Mesendoderm (in vitro differentiated cells): ENCODE measurements at regions not wholly inside any gene's neighbourhood (a gene's known extent, or its start where the extent isn't known, plus 50 kb on each side); places are given as distances from the start of the nearest gene placed in this dataset.
A peak's percentile ranks its signal among the peaks of the same experiment; 100 is the strongest.

ENCODE experiments used
- DNase-seq: peaks from one replicate; pipeline ENCODE4 v3.0.0; 2013
- H2AK5ac ChIP-seq: 2 replicates; pipeline ENCODE4 v1.6.1; 2013; ENCODE audit warnings: low read length, inconsistent platforms
- H2BK120ac ChIP-seq: 2 replicates; pipeline ENCODE4 v1.6.1; 2013; ENCODE audit warnings: low read depth, mild to moderate bottlenecking, low read length, moderate library complexity, mixed read lengths
- H2BK15ac ChIP-seq: replicated peaks from 2 replicates; pipeline ENCODE4 v1.6.1; 2013; ENCODE audit warnings: low read depth, mild to moderate bottlenecking, moderate library complexity
- H2BK5ac ChIP-seq: 2 replicates; pipeline ENCODE4 v1.6.1; 2013; ENCODE audit warnings: low read length, inconsistent platforms
- H3K18ac ChIP-seq: 2 replicates; pipeline ENCODE4 v1.6.1; 2013; ENCODE audit warnings: mild to moderate bottlenecking, low read length, mixed read lengths
- H3K23ac ChIP-seq: one replicate; pipeline ENCODE4 v1.6.1; 2013; ENCODE audit warnings: low read length
- H3K27ac ChIP-seq: 2 replicates; pipeline ENCODE4 v1.5.1; 2013; ENCODE audit warnings: low read depth, mild to moderate bottlenecking, inconsistent platforms, low read length, moderate library complexity
- H3K27me3 ChIP-seq: 2 replicates; pipeline ENCODE4 v1.6.1; 2013; ENCODE audit warnings: low read length, control low read depth, mild to moderate bottlenecking, inconsistent platforms; ENCODE audit not compliant: insufficient read depth, poor library complexity
- H3K36me3 ChIP-seq: 2 replicates; pipeline ENCODE4 v1.6.1; 2013; ENCODE audit warnings: low read length, inconsistent platforms; ENCODE audit not compliant: control insufficient read depth, insufficient read depth
- H3K4ac ChIP-seq: one replicate; pipeline ENCODE4 v1.6.1; 2013; ENCODE audit warnings: low read depth, mild to moderate bottlenecking, low read length, moderate library complexity
- H3K4me1 ChIP-seq: 2 replicates; pipeline ENCODE4 v1.6.1; 2013; ENCODE audit warnings: low read depth, low read length, inconsistent platforms; ENCODE audit not compliant: control insufficient read depth
- H3K4me2 ChIP-seq: 2 replicates; pipeline ENCODE4 v1.6.1; 2013; ENCODE audit warnings: low read length
- H3K4me3 ChIP-seq: 2 replicates; pipeline ENCODE4 v1.5.1; 2013; ENCODE audit warnings: mild to moderate bottlenecking, low read length
- H3K56ac ChIP-seq: one replicate; pipeline ENCODE4 v1.6.1; 2013; ENCODE audit warnings: low read length
- H3K79me1 ChIP-seq: 2 replicates; pipeline ENCODE4 v1.6.1; 2013; ENCODE audit warnings: low read length, inconsistent platforms
- H3K79me2 ChIP-seq: 2 replicates; pipeline ENCODE4 v1.6.1; 2013; ENCODE audit warnings: mild to moderate bottlenecking, low read length; ENCODE audit not compliant: control insufficient read depth, insufficient read depth
- H3K9ac ChIP-seq: 2 replicates; pipeline ENCODE4 v1.6.1; 2013; ENCODE audit warnings: low read length, inconsistent platforms
- H4K5ac ChIP-seq: one replicate; pipeline ENCODE4 v1.6.1; 2013; ENCODE audit warnings: low read length
- H4K8ac ChIP-seq: one replicate; pipeline ENCODE4 v1.6.1; 2013; ENCODE audit warnings: low read depth, mild to moderate bottlenecking, control low read depth, low read length, moderate library complexity
- WGBS: extraction: QIAGEN DNeasy Blood & Tissue Kit; methylation state at CpG from one replicate; pipeline ENCODE4 v1.1.7; 2013; ENCODE audit warnings: low lambda C conversion rate, missing lambda C conversion rate; ENCODE audit not compliant: insufficient coverage; ENCODE audit errors: extremely low coverage; 5-methylcytosine and 5-hydroxymethylcytosine counted together

DNA sequence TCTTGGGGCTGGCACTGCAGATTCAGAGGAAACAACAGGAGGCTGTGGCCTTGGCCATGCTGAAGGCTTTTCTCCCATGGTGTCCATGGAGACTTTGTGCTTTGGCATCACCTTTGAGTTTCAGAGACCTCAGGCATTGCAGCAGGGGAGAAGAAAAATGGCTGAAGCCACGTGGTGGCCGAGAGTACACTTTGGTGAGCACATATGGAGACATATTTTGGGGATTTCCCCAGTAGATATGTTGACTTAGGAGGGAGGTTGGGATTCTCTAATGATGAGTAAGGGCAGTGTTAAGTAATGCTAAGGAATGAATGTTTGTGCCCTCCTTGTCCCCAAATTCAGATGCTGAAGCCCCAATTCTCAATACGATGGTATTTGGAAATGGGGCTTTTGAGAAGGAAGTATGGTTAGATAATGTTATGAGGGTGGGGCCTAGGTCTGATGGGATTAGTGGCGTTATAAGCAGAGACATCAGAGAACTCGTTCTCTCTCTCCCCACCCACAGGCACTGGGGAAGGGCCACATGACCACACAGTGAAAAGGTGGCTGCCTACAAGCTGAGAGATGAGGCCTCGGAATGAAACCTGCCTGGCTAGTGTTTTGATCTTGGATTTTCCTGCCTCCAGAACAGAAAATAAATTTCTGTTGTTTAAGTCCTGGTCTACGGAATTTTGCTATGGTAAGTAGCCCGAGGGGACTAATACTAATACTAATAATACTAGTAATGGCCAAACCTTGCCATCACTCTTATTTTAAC is 98.6 kb downstream of the TBX19 start:
- H3K4me1 ChIP-seq = no peaks in the 10 kb centered on the region
- no peaks in the 10 kb centered on the region for H3K36me3 ChIP-seq
- H3K56ac ChIP-seq = no peak overlapping the region
- H2BK15ac ChIP-seq = no peak overlapping the region
- no peak overlapping the region for H3K27ac ChIP-seq
- no peak for DNase-seq
- H3K79me2 ChIP-seq = no peaks in the 10 kb centered on the region
- no peak overlapping the region for H3K9ac ChIP-seq
- H2AK5ac ChIP-seq = no peak overlapping the region
- H3K79me1 ChIP-seq = no peaks in the 10 kb centered on the region
- H4K8ac ChIP-seq = no peak overlapping the region
- no peak overlapping the region for H3K4me3 ChIP-seq
- WGBS = no CpG with 5 or more reads among the region's 8 CpGs
- H3K18ac ChIP-seq = no peak overlapping the region
- no peak overlapping the region for H2BK5ac ChIP-seq
- H3K4me2 ChIP-seq = no peak overlapping the region
- H4K5ac ChIP-seq = no peak overlapping the region
- no peak overlapping the region for H3K23ac ChIP-seq
- H2BK120ac ChIP-seq = no peak overlapping the region
- no peaks in the 10 kb centered on the region for H3K27me3 ChIP-seq
- H3K4ac ChIP-seq = no peak overlapping the region

DNA sequence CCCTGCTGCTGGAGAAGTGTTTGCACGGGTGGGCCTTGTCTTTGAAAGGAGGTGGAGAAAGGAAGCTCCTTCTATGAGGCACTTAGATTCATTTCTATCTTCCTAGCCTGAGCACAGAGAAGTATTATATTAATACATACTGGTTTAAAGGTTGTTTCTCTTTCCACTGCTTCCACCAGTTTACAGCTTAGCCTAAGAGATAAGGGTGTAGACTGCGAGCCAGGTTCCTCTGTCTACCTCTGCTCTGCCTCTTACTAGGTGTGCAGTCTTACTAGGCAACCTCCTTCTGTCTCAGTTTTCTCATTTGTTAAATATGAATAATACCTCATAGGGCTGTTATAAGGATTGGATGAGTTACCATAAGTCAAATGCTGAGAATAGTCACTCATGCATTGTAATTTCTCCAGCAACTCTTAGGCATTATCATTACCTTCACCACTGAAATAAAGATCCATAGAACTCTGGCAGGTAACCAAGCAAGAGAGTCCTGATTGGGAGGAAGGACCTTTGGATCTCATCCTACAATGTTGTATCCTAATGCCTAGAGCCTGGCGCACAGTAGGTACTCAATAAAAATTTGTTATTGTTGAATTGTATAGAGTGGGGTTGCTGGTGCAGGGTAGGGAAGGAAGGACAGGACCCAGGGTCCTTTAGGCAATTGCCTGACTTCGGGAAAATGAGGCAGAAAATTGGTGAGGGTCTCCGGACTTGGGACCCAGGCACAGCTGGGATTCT is 95.1 kb downstream of the TBX19 start:
- no peak overlapping the region for H2BK5ac ChIP-seq
- no peak overlapping the region for H3K23ac ChIP-seq
- H3K9ac ChIP-seq = no peak overlapping the region
- H3K27ac ChIP-seq = no peak overlapping the region
- H3K79me1 ChIP-seq = no peaks in the 10 kb centered on the region
- H3K27me3 ChIP-seq = no peaks in the 10 kb centered on the region
- H3K4me2 ChIP-seq = no peak overlapping the region
- no peak overlapping the region for H4K5ac ChIP-seq
- no peak overlapping the region for H3K4me3 ChIP-seq
- H3K18ac ChIP-seq = no peak overlapping the region
- no peak overlapping the region for H3K56ac ChIP-seq
- no peak overlapping the region for H2AK5ac ChIP-seq
- H3K4ac ChIP-seq = no peak overlapping the region
- H3K4me1 ChIP-seq = peaks cover 5% of the 10 kb centered on the region
- H2BK15ac ChIP-seq = no peak overlapping the region
- WGBS = no CpG with 5 or more reads among the region's 5 CpGs
- H4K8ac ChIP-seq = no peak overlapping the region
- no peak overlapping the region for H2BK120ac ChIP-seq
- no peaks in the 10 kb centered on the region for H3K79me2 ChIP-seq
- no peak for DNase-seq
- H3K36me3 ChIP-seq = no peaks in the 10 kb centered on the region

DNA sequence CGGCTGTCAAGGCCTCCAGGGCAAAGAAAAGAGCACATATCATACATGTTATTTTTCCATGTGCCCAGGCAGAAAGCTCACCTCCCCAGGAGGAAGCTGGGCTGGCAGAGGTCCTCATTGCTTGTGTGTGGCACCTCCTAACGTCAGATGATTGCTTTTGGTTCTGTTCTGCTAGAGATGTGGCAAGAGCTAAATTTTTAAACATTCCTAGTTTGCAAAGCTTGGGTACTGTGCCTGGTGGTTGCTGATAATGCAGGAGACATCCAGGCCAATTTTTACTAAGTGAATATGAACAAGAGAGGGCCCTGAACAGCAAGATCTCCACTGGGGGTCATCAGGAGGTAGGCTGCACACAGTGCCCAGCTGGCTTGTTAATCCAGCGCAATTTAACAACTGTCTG is 93.9 kb downstream of the TBX19 start:
- Histone ChIP-seq H3K27ac (no peak overlapping the region), H3K23ac (no peak overlapping the region), H3K4ac (no peak overlapping the region), H3K9ac (no peak overlapping the region), H2AK5ac (no peak overlapping the region), H3K18ac (no peak overlapping the region), H3K36me3 (no peaks in the 10 kb centered on the region), H4K5ac (no peak overlapping the region), H3K4me3 (no peak overlapping the region), H2BK5ac (no peak overlapping the region), H3K4me2 (no peak overlapping the region), H3K27me3 (no peaks in the 10 kb centered on the region), H4K8ac (no peak overlapping the region), H3K79me2 (no peaks in the 10 kb centered on the region), H3K56ac (no peak overlapping the region), H3K4me1 (peaks cover 5% of the 10 kb centered on the region), H2BK120ac (no peak overlapping the region), H2BK15ac (no peak overlapping the region), H3K79me1 (no peaks in the 10 kb centered on the region)
- DNase-seq = no peak
- no CpG with 5 or more reads among the region's 3 CpGs for WGBS

DNA sequence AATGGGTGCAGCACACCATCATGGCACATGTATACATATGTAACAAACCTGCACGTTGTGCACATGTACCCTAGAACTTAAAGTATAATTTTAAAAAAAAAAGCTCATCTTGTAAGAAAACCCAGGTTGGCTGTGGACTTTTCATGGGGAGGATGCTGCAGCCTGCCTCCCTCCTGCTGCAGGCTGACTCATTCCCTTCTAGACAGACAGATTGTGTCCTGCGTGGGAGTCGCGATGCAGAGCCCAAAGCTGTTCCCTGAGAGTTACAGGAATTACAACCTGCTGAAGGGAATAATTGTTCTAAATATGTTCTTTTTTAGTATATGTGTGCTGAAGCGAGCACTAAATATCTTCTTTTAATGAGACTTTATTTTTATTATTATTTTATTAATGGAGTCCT is 93.2 kb downstream of the TBX19 start:
- Histone ChIP-seq H3K56ac (no peak overlapping the region), H2AK5ac (no peak overlapping the region)
- no CpG with 5 or more reads among the region's 5 CpGs for WGBS

DNA sequence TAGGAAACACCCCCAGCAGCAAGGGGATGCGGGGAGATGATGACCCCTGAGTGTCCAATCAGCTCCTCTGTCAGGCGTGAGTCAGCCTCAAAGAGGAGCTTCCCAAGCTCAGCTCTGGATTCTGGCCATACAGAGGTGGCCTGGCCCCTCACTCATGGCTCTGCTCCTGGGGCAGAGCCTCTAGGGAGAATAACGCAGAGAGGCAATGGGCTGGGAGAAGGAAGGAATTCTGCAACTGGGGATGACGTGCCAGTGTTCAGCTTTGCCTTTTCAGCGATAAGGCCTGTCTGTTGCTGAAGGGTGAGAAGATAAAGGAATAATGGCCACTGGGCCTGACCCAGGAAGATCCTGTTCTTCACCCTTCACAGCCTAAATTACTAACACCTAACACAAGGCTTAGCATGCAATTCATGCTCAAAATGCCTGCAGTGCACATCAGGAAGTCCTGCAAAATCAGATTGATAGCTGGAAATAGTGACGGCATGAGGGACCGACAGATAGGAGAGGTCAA is 92.2 kb downstream of the TBX19 start:
- H4K8ac ChIP-seq = no peak overlapping the region
- H3K4ac ChIP-seq = no peak overlapping the region
- H4K5ac ChIP-seq = no peak overlapping the region
- H3K18ac ChIP-seq = no peak overlapping the region
- H3K4me2 ChIP-seq = no peak overlapping the region
- no peak overlapping the region for H2BK5ac ChIP-seq
- H3K56ac ChIP-seq = no peak overlapping the region
- DNase-seq = peak; percentile 70
- H3K27ac ChIP-seq = no peak overlapping the region
- no peaks in the 10 kb centered on the region for H3K79me2 ChIP-seq
- H3K36me3 ChIP-seq = no peaks in the 10 kb centered on the region
- no peak overlapping the region for H2BK120ac ChIP-seq
- H3K23ac ChIP-seq = no peak overlapping the region
- H3K27me3 ChIP-seq = no peaks in the 10 kb centered on the region
- WGBS = no CpG with 5 or more reads among the region's 7 CpGs
- no peak overlapping the region for H3K9ac ChIP-seq
- H2AK5ac ChIP-seq = no peak overlapping the region
- no peaks in the 10 kb centered on the region for H3K79me1 ChIP-seq
- H3K4me1 ChIP-seq = peaks cover 5% of the 10 kb centered on the region
- H2BK15ac ChIP-seq = no peak overlapping the region
- no peak overlapping the region for H3K4me3 ChIP-seq

More for the DNA sequence above, 93.2 kb downstream of the TBX19 start:
- Histone ChIP-seq H3K4ac (no peak overlapping the region), H3K79me1 (no peaks in the 10 kb centered on the region), H3K27me3 (no peaks in the 10 kb centered on the region), H3K36me3 (no peaks in the 10 kb centered on the region), H4K5ac (no peak overlapping the region), H3K4me3 (no peak overlapping the region), H2BK120ac (no peak overlapping the region), H2BK15ac (no peak overlapping the region), H3K9ac (no peak overlapping the region), H3K27ac (no peak overlapping the region), H3K79me2 (no peaks in the 10 kb centered on the region), H3K4me2 (no peak overlapping the region), H3K18ac (no peak overlapping the region), H4K8ac (no peak overlapping the region), H3K4me1 (peaks cover 5% of the 10 kb centered on the region), H2BK5ac (no peak overlapping the region), H3K23ac (no peak overlapping the region)
- DNase-seq = no peak
